ENCODE measurements at regions not wholly inside any gene's neighbourhood (a gene's known extent, or its start where the extent isn't known, plus 50 kb on each side); places are given as distances from the start of the nearest gene placed in this dataset.

- no peak for DNase-seq (ENCODE audit: low read depth in 2 of 2)
- no peak for TF ChIP-seq EZH2 (IDR thresholded peaks at IDR 0.05; ENCODE audit: low read length, missing control alignments)
- TF ChIP-seq, protein P1, sequence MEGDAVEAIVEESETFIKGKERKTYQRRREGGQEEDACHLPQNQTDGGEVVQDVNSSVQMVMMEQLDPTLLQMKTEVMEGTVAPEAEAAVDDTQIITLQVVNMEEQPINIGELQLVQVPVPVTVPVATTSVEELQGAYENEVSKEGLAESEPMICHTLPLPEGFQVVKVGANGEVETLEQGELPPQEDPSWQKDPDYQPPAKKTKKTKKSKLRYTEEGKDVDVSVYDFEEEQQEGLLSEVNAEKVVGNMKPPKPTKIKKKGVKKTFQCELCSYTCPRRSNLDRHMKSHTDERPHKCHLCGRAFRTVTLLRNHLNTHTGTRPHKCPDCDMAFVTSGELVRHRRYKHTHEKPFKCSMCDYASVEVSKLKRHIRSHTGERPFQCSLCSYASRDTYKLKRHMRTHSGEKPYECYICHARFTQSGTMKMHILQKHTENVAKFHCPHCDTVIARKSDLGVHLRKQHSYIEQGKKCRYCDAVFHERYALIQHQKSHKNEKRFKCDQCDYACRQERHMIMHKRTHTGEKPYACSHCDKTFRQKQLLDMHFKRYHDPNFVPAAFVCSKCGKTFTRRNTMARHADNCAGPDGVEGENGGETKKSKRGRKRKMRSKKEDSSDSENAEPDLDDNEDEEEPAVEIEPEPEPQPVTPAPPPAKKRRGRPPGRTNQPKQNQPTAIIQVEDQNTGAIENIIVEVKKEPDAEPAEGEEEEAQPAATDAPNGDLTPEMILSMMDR (conservative IDR thresholded peaks at IDR 0.05 in 1 of 2, IDR thresholded peaks at IDR 0.05 in 1 of 2; ENCODE audit: low read depth in 1 of 2, low read length in 2 of 2): no peak
- H3K36me3 ChIP-seq (ENCODE audit: control insufficient read depth, insufficient read depth, low read length): no peaks in the 10 kb centered on the region
- H3K27ac ChIP-seq (ENCODE audit: insufficient read depth, low read length): no peak overlapping the region
- H3K79me2 ChIP-seq (ENCODE audit: control insufficient read depth, insufficient read depth, low read length): no peaks in the 10 kb centered on the region
- no peaks in the 10 kb centered on the region for H3K9me3 ChIP-seq (ENCODE audit: control insufficient read depth, insufficient read depth, low read depth, low read length)
- H3K9ac ChIP-seq (ENCODE audit: insufficient read depth, low read length): no peak overlapping the region
- no peak overlapping the region for H2AFZ ChIP-seq (ENCODE audit: low read length)
- no peaks in the 10 kb centered on the region for H3K4me1 ChIP-seq (ENCODE audit: control insufficient read depth, extremely low read depth, insufficient read depth, low read length)
- no peaks in the 10 kb centered on the region for H4K20me1 ChIP-seq (ENCODE audit: control insufficient read depth, extremely low read depth, insufficient read depth, low read length)
- no peak overlapping the region for H3K4me3 ChIP-seq (replicated peaks in 1 of 4; ENCODE audit: control extremely low read depth in 1 of 4, insufficient read depth in 1 of 4, low read depth in 3 of 4, low read length in 4 of 4)
- no peaks in the 10 kb centered on the region for H3K27me3 ChIP-seq (ENCODE audit: control insufficient read depth, insufficient read depth, low read length)
- H3K4me2 ChIP-seq (ENCODE audit: extremely low read depth, insufficient read depth, low read length): no peak overlapping the region
These were observed 202.8 kb downstream of the EFNB2 start for GRCh38 chr13:106332621-106333020.

GRCh38 chr13:106331116-106331515, 204.3 kb downstream of the EFNB2 start:
- Histone ChIP-seq H3K79me2 (ENCODE audit: control insufficient read depth, insufficient read depth, low read length) (no peaks in the 10 kb centered on the region), H3K27ac (ENCODE audit: insufficient read depth, low read length) (no peak overlapping the region), H3K4me2 (ENCODE audit: extremely low read depth, insufficient read depth, low read length) (no peak overlapping the region), H4K20me1 (ENCODE audit: control insufficient read depth, extremely low read depth, insufficient read depth, low read length) (no peaks in the 10 kb centered on the region), H3K9ac (ENCODE audit: insufficient read depth, low read length) (no peak overlapping the region), H3K4me3 (replicated peaks in 1 of 4; ENCODE audit: control extremely low read depth in 1 of 4, insufficient read depth in 1 of 4, low read depth in 3 of 4, low read length in 4 of 4) (no peak overlapping the region), H3K4me1 (ENCODE audit: control insufficient read depth, extremely low read depth, insufficient read depth, low read length) (no peaks in the 10 kb centered on the region), H3K9me3 (ENCODE audit: control insufficient read depth, insufficient read depth, low read depth, low read length) (no peaks in the 10 kb centered on the region), H3K27me3 (ENCODE audit: control insufficient read depth, insufficient read depth, low read length) (no peaks in the 10 kb centered on the region), H3K36me3 (ENCODE audit: control insufficient read depth, insufficient read depth, low read length) (no peaks in the 10 kb centered on the region), H2AFZ (ENCODE audit: low read length) (no peak overlapping the region)
- DNase-seq (ENCODE audit: low read depth in 2 of 2): no peak
- TF ChIP-seq, protein P1 (conservative IDR thresholded peaks at IDR 0.05 in 1 of 2, IDR thresholded peaks at IDR 0.05 in 1 of 2; ENCODE audit: low read depth in 1 of 2, low read length in 2 of 2): no peak
- no peak for TF ChIP-seq EZH2 (IDR thresholded peaks at IDR 0.05; ENCODE audit: low read length, missing control alignments)

GRCh38 chr13:106329941-106330340, 205.5 kb downstream of the EFNB2 start:
- no peak overlapping the region for H2AFZ ChIP-seq (ENCODE audit: low read length)
- H3K27ac ChIP-seq (ENCODE audit: insufficient read depth, low read length): no peak overlapping the region
- DNase-seq (ENCODE audit: low read depth in 2 of 2): no peak
- no peaks in the 10 kb centered on the region for H3K9me3 ChIP-seq (ENCODE audit: control insufficient read depth, insufficient read depth, low read depth, low read length)
- no peaks in the 10 kb centered on the region for H4K20me1 ChIP-seq (ENCODE audit: control insufficient read depth, extremely low read depth, insufficient read depth, low read length)
- no peaks in the 10 kb centered on the region for H3K36me3 ChIP-seq (ENCODE audit: control insufficient read depth, insufficient read depth, low read length)
- no peaks in the 10 kb centered on the region for H3K27me3 ChIP-seq (ENCODE audit: control insufficient read depth, insufficient read depth, low read length)
- TF ChIP-seq EZH2 (IDR thresholded peaks at IDR 0.05; ENCODE audit: low read length, missing control alignments): no peak
- TF ChIP-seq, protein P1 (conservative IDR thresholded peaks at IDR 0.05 in 1 of 2, IDR thresholded peaks at IDR 0.05 in 1 of 2; ENCODE audit: low read depth in 1 of 2, low read length in 2 of 2): no peak
- H3K4me3 ChIP-seq (replicated peaks in 1 of 4; ENCODE audit: control extremely low read depth in 1 of 4, insufficient read depth in 1 of 4, low read depth in 3 of 4, low read length in 4 of 4): no peak overlapping the region
- no peak overlapping the region for H3K9ac ChIP-seq (ENCODE audit: insufficient read depth, low read length)
- H3K4me2 ChIP-seq (ENCODE audit: extremely low read depth, insufficient read depth, low read length): no peak overlapping the region
- no peaks in the 10 kb centered on the region for H3K4me1 ChIP-seq (ENCODE audit: control insufficient read depth, extremely low read depth, insufficient read depth, low read length)
- H3K79me2 ChIP-seq (ENCODE audit: control insufficient read depth, insufficient read depth, low read length): no peaks in the 10 kb centered on the region
